SH-SY5Y (cell line): ENCODE measurements at regions not wholly inside any gene's neighbourhood (a gene's known extent, or its start where the extent isn't known, plus 50 kb on each side); places are given as distances from the start of the nearest gene placed in this dataset.

Experiments used
- GATA2 ChIP-seq: IDR thresholded peaks from 2 replicates; pipeline ENCODE4 v1.6.1; 2011; ENCODE audit warnings: mild to moderate bottlenecking, low read depth, low read length
- GATA3 ChIP-seq: IDR thresholded peaks from 2 replicates; pipeline ENCODE4 v1.6.1; 2011; ENCODE audit warnings: low read depth, mild to moderate bottlenecking, low read length, moderate library complexity

GRCh38 chr5:164500856-164501255 is 995.4 kb downstream of the MAT2B start:
- TF ChIP-seq GATA3 (no peak), GATA2 (no peak)
